Stomach (tissue), 8 donors: ENCODE measurements at regions not wholly inside any gene's neighbourhood (a gene's known extent, or its start where the extent isn't known, plus 50 kb on each side); places are given as distances from the start of the nearest gene placed in this dataset.

ENCODE experiments used
- DNase-seq, 2 donors: peaks; one replicate each; pipeline versions ENCODE4 v3.0.0 to v3.0.0-alpha.2; 2013 to 2019
- H3K27ac ChIP-seq, 5 donors: fragments of 200-600 bp in 4 of 5; sonication (generic) in 4 of 5; one replicate each; pipeline ENCODE4 v1.5.1; 2013 to 2019; ENCODE audit warnings: mild to moderate bottlenecking in 1 of 5, moderate library complexity in 1 of 5
- H3K27me3 ChIP-seq, 3 donors: fragments of 200-600 bp; sonication (generic); one replicate each; pipeline ENCODE4 v1.5.1; 2017 to 2019; ENCODE audit warnings: mixed run types in 1 of 3
- H3K36me3 ChIP-seq, 4 donors: fragments of 200-600 bp; sonication (generic); 1 replicate in 3 of 4; 2 replicates in 1 of 4; pipeline ENCODE4 v1.5.1; 2016 to 2019
- H3K4me1 ChIP-seq, 4 donors: fragments of 200-600 bp; sonication (generic); one replicate each; pipeline ENCODE4 v1.5.1; 2016 to 2019
- H3K4me3 ChIP-seq, 4 donors: fragments of 200-600 bp; sonication (generic) in 3 of 4; one replicate each; pipeline ENCODE4 v1.5.1; 2016 to 2019; ENCODE audit warnings: mild to moderate bottlenecking in 1 of 4
- H3K9me3 ChIP-seq, 4 donors: fragments of 200-600 bp; sonication (generic); one replicate each; pipeline ENCODE4 v1.5.1; 2016 to 2019
- CTCF ChIP-seq, 7 experiments: fragments of 450-650 bp in 4 of 7; fragments of 200-600 bp in 3 of 7; sonication (generic) in 3 of 7; IDR thresholded peaks; one replicate each; pipeline ENCODE4 v1.5.1; 2016 to 2019; ENCODE audit warnings: antibody characterized with exemption in 7 of 7, control low read depth in 2 of 7, mild to moderate bottlenecking in 1 of 7
- EP300 ChIP-seq: sonication (generic); formaldehyde crosslinking; IDR thresholded peaks from one replicate; pipeline ENCODE4 v1.6.1; 2017; ENCODE audit warnings: antibody characterized with exemption
- POLR2A ChIP-seq, 4 donors: fragments of 450-650 bp; IDR thresholded peaks; one replicate each; pipeline ENCODE4 v1.6.1; 2016; ENCODE audit warnings: antibody characterized with exemption in 4 of 4, control low read depth in 2 of 4, mild to moderate bottlenecking in 1 of 4, moderate library complexity in 1 of 4
- POLR2AphosphoS5 ChIP-seq, 3 donors: sonication (generic); formaldehyde crosslinking; IDR thresholded peaks; one replicate each; pipeline ENCODE4 v1.6.1; 2016; ENCODE audit warnings: antibody characterized with exemption in 3 of 3
- WGBS, 5 donors: extraction: QIAGEN DNeasy Blood & Tissue Kit in 3 of 5; methylation state at CpG; one replicate each; pipeline versions ENCODE4 v1.1.5 to v1.1.7; 2013 to 2018; 5-methylcytosine and 5-hydroxymethylcytosine counted together
- intact Hi-C: fragments of 100-400 bp; cut with DNase I; formaldehyde crosslinking; loops from one replicate; pipeline ENCODE4 v1.15.1; 2023; ENCODE audit warnings: low total_unique reads
- donor health status: healthy with polysubstance abuse.
- donor health status: Bipolar disorder and iron deficiency.
- donor health status: healthy.

GRCh38 chr5:148949841-148950470, 112.9 kb downstream of the SH3TC2 start:
- H3K4me1 ChIP-seq, result no peaks in the 10 kb centered on the region
- intact Hi-C loops, result no loop called here
- no peak overlapping the region for H3K4me3 ChIP-seq
- H3K27me3 ChIP-seq, result no peaks in the 10 kb centered on the region
- peak overlapping the region in 3 of 5 donors; percentile 14 to 80 (median 24) for H3K27ac ChIP-seq
- H3K36me3 ChIP-seq, result no peaks in the 10 kb centered on the region
- TF ChIP-seq POLR2AphosphoS5 (IDR thresholded peaks at IDR 0.05) (peak in 1 of 3 donors; percentile 23), CTCF (IDR thresholded peaks at IDR 0.05) (no peak), EP300 (no peak)
- no peak for DNase-seq
- no peaks in the 10 kb centered on the region for H3K9me3 ChIP-seq
- 49 to 77% (median 60%) methylated on average over 4 of the region's 4 CpGs for WGBS, 5 donors

GRCh38 chr5:148950471-148950863, 112.4 kb downstream of the SH3TC2 start:
- DNase-seq, result no peak
- Histone ChIP-seq H3K27me3 (no peaks in the 10 kb centered on the region), H3K27ac (peak overlapping the region in 3 of 5 donors; percentile 14 to 80 (median 24)), H3K36me3 (no peaks in the 10 kb centered on the region), H3K4me1 (no peaks in the 10 kb centered on the region), H3K9me3 (no peaks in the 10 kb centered on the region), H3K4me3 (no peak overlapping the region)
- intact Hi-C loops, result no loop called here
- 62 to 67% (median 63%) methylated on average over 2 of the region's 2 CpGs for WGBS, 5 donors
- TF ChIP-seq CTCF (IDR thresholded peaks at IDR 0.05), result no peak
- TF ChIP-seq EP300, result no peak
- no peak for TF ChIP-seq POLR2A (IDR thresholded peaks at IDR 0.05)
- no peak for TF ChIP-seq POLR2AphosphoS5 (IDR thresholded peaks at IDR 0.05)

- H3K4me3 ChIP-seq, result no peak overlapping the region
- H3K27ac ChIP-seq, result peak overlapping the region in 2 of 5 donors; percentile 14 to 80
- DNase-seq, result no peak
- WGBS, 5 donors, result 46 to 72% (median 65%) methylated on average over 1 of the region's 1 CpG
- TF ChIP-seq CTCF (IDR thresholded peaks at IDR 0.05) (no peak), POLR2A (IDR thresholded peaks at IDR 0.05) (no peak), POLR2AphosphoS5 (IDR thresholded peaks at IDR 0.05) (no peak)
- H3K27me3 ChIP-seq, result no peaks in the 10 kb centered on the region
- H3K9me3 ChIP-seq, result no peaks in the 10 kb centered on the region
- no peaks in the 10 kb centered on the region for H3K36me3 ChIP-seq
- intact Hi-C loops, result no loop called here
- no peaks in the 10 kb centered on the region for H3K4me1 ChIP-seq
These were observed 112.0 kb downstream of the SH3TC2 start for GRCh38 chr5:148950892-148951291.

GRCh38 chr5:148951612-148952011, 111.2 kb downstream of the SH3TC2 start:
- no peak overlapping the region for H3K4me3 ChIP-seq
- no peaks in the 10 kb centered on the region for H3K36me3 ChIP-seq
- no peak for TF ChIP-seq POLR2A (IDR thresholded peaks at IDR 0.05)
- no peak for TF ChIP-seq EP300
- TF ChIP-seq CTCF (IDR thresholded peaks at IDR 0.05), result no peak
- TF ChIP-seq POLR2AphosphoS5 (IDR thresholded peaks at IDR 0.05), result no peak
- no peaks in the 10 kb centered on the region for H3K27me3 ChIP-seq
- peaks cover 0 to 5% (median 0%) of the 10 kb centered on the region in 4 donors for H3K4me1 ChIP-seq
- intact Hi-C loops, result no loop called here
- no peak for DNase-seq
- 80 to 89% (median 87%) methylated on average over 3 of the region's 3 CpGs for WGBS, 5 donors
- no peaks in the 10 kb centered on the region for H3K9me3 ChIP-seq
- H3K27ac ChIP-seq, result no peak overlapping the region
